Putamen (tissue), 1 donor: ENCODE measurements at regions not wholly inside any gene's neighbourhood (a gene's known extent, or its start where the extent isn't known, plus 50 kb on each side); places are given as distances from the start of the nearest gene placed in this dataset.
"Not testable (repeated sequence)": the region's sequence is repeated elsewhere in the genome, so short reads cannot be mapped to it uniquely, and the experiment has no call there.

Experiments
- DNase-seq: peaks from one replicate; pipeline ENCODE4 v3.0.0-alpha.2; 2016; ENCODE audit warnings: low spot score

DNA sequence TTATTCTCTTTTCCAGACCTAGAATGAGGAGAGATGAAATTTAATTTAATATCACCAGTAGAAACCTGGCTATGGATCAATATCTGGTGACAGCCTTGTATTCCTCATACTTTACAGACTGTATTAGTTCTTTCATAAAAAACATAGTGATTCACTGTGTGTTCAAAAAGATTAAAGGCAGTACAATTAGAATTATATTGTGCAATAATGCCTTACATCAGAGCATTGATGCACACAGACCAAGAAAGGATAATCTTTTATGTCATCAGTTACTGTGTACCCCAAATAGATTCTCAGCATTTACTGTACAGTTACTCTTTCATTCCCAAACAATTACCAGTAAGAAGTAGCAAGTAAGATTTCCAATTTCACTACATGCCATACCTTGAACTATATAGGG lies 260.5 kb upstream of the ANXA10 start:
- DNase-seq, result no peak

DNA sequence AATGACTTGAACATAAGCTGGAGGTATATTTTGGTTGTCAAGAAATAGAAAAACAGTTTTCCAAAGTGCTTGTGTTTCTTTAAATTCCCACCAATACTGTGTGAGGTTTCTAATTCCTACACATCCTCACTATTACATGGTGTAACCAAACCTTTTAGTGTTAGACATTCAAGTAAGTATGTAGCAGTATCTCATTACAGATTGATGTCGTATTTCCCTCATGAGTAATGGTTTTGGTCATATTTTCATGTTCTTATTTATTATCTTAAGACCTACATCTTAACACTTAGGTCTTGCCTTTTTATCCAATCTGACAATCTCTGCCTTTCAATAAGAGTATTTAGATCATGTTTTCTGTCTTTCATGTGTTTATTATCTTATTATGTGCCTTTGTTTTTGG lies 253.7 kb upstream of the ANXA10 start:
- no peak for DNase-seq

DNA sequence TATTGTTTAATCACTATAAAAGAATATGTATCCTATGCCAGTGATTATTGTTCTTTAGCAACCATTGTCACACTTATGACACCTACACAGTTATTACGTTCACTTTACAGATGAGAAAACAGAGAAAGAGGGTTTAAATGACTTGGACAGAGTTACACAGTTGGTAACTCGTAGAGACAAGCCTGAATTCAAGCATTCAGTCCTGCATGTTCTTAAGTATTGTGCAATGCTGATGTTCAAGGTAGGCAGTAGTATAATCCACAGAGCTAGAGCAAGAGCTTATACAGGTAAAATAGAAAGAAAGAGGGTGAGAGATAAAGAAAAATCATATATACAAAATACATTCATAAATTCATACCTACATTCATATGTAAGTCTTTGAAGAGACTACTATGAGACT lies 249.8 kb upstream of the ANXA10 start:
- no peak for DNase-seq

DNA sequence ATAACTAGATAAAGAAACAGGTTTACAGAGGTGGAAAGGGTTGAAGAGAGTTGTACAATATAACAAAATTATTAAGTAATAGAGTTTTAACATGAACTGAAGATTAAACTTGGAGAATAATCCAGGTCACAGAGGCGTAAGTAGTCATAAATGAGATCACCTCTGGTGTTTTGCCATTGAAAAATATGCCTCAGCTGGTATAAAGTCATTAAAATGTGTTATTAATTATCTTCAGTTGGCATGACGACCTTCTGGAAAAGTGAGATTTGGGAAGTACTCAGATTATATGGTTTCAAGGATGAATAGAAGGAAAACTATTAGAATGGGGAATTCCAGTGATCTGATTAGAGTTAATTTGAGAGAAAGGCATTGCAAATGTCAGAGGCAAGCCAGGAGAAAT lies 237.5 kb upstream of the ANXA10 start:
- no peak for DNase-seq

DNA sequence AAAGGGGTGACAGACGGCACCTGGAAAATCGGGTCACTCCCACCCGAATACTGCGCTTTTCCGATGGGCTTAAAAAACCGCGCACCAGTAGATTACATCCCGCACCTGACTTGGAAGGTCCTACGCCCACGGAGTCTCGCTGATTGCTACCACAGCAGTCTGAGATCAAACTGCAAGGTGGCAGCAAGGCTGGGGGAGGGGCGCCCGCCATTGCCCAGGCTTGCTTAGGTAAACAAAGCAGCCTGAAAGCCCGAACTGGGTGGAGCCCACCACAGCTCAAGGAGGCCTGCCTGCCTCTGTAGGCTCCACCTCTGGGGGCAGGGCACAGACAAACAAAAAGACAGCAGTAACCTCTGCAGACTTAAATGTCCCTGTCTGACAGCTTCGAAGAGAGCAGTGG lies 234.2 kb upstream of the ANXA10 start:
- not testable (repeated sequence) for DNase-seq

DNA sequence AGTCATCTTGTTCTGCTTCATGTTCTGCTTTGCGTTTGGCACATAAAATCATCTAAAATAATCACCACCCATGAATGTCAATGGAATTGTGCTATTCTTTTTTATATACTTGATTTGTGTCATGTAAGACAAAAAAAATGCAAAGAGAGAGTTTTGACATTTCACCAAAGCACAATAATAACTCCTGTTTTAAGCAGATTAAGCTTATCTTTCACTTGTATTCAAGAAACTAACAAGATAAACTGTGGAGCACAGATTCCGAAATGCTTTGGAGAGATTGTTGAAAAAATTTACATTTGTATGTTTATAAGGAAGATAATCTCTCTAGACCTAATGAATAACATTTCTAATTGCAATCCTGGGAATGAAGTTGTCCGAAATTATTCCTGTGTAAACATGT lies 225.1 kb upstream of the ANXA10 start:
- DNase-seq, result no peak

DNA sequence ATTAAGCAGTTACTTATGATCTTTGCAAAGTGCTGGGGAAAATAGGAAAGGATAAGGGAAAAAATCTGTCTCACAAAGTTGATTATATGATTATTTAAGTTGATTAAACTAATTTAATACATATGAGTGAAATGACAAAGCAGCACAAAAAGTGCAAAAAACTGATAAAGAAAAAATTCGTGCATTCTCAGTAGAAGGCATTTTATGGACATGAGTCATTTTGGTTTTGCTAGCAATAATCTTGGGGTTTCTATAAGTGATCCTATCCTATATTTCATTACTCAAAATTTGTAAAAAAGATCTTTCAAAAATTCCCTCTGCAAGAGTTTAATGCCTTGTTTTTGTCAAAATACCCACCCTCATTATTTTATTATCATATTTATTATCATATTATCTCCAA lies 224.2 kb upstream of the ANXA10 start:
- DNase-seq, result no peak

DNA sequence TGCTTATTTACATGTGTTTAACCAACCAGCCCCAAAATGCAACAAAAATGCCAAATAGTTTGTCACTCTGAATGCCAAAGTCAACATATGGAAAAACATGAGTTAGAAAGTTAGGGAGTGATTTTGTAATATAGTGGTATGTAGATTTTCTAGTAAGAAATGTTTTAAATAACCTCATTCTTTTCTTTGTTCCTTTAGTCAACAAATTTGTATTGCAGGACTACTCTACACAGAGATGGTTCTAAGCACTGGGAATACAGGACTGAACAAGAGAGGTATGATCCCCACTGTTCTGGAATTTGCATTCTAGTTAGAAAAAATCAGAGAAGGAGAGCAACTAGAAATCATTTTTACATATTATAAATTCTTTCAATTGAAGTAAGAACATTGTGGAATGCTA lies 218.8 kb upstream of the ANXA10 start:
- DNase-seq, result no peak

DNA sequence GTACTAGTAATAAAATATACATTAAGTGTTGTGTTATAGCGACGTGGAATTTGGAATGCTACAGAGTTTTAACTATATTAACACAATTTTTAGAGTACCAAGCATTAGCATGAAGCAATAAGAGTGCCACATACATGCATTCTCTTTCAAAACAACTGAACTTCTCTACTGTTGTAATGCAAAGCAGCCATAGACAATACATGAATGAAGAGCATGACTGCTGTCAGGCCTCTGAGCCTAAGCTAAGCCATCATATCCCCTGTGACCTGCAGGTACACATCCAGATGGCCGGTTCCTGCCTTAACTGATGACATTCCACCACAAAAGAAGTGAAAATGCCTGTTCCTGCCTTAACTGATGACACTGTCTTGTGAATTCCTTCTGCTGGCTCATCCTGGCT lies 216.2 kb upstream of the ANXA10 start:
- not testable (repeated sequence) for DNase-seq

DNA sequence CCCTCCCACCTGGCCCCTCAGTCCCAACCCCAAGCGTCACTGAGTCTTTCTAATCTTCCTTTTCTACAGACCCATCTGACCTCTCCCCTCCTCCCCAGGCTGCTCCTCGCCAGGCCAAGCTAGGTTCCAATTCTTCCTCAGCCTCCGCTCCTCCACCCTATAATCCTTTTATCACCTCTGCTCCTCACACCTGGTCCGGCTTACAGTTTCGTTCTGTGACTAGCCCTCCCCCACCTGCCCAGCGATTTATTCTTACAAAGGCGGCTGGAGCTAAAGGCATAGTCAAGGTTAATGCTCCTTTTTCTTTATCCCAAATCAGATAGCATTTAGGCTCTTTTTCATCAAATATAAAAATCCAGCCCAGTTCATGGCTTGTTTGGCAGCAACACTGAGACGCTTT lies 214.5 kb upstream of the ANXA10 start:
- not testable (repeated sequence) for DNase-seq

DNA sequence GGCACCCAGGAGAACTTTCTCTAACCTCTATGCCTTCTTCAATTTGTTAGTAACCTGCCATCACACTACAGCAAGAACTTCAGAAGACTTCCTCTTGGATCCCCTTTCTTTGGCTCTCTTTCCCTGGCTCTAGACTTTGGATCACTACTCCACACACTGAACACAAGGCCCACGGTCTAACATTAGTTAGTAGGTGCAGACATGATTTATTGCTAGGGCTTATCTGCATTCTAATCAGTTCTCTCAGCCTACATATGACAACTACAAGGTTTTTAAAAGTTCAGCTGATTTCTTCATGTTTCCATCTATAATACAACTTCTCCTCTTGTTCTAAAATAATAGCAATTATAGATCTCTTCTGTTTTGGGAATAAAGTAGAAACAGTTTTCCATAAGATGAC lies 209.1 kb upstream of the ANXA10 start:
- no peak for DNase-seq

DNA sequence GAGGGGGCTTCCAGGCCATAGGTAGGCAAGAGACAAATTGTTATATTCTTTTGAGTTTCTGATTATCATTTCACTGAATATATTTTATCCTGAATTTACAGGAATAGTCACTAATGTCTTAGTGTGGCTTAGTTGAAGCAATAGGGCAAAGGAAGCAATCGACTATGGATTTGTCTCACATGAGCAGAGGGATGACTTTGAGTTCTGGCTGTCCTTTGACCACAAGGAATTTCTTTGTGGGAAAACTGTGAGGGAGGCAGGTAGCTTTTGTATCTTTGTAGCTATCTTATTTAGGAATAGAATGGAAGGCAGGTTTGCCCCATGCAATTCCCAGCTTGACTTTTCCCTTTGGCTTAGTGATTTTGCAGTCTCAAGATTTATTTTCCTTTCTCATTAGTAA lies 207.3 kb upstream of the ANXA10 start:
- no peak for DNase-seq

DNA sequence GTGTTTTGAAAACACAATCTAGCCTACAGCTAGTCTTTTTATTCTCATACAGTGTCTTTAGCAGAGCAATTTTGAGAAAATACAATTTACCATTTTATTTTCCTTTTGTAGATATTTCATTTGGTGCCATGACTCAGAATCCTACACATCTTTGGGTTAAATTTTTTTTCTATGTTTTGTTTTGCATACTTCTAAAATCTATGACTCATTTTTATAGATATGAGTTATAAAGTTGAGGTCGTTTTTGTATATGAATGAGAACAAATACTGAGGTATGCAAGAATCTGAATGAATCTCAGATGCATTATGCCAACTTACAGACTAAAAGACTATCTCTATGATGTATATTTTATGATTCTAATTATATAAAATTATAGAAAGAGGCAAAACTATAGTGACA lies 206.5 kb upstream of the ANXA10 start:
- no peak for DNase-seq

DNA sequence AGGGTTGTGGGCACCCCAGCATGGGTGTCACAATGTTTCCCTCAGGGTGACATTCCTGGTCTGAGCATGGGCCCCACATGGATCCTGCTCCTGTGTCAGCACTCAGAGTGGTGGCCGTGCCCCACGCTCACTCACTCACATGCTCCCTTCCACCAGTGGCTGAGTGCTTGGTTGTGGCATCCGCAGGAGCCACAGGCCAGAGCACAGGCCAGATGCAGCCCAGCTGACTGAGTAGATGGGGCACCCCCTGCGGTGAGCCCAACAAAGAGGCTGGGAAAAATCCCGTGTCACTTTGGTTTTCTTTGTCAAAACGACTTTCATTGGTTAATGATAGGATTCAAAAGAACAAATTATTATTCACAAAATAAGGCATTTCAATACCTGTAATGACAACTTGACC lies 204.6 kb upstream of the ANXA10 start:
- no peak for DNase-seq

DNA sequence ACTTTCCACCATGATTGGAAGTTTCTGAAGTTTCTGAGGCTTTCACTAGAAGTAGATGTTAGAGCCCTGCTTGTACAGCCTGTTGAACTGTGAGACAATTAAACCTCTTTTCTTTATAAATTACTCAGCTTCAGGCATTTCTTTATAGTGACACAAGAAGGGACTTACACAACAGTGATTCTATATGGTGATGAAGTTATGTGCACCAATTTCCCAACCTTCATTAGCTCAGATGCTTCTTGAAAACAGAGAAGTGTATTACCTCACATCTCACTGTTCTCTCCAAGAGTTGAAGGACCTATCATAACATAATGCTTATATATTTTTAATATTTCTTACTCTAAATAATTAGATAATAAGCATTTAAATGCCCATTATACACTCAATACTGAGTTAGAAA lies 202.1 kb upstream of the ANXA10 start:
- DNase-seq, result no peak

DNA sequence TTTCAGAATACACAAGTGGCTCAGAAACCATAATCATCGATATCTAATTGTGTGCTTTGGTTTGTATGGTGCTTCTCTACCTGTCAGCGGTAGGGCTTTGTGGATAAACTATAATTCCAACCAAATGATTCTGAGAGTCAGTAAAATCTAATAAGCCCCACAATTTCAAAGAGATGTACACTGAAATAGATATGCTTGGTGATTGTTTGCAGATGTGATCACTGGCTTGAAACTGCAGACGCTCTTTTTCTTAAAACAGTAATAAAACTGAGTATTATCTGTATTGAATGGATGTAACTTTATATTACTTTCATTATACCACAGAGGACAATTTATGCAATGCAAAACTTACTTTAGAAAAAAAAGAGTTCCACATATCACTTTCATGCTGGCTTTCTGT lies 198.8 kb upstream of the ANXA10 start:
- no peak for DNase-seq

DNA sequence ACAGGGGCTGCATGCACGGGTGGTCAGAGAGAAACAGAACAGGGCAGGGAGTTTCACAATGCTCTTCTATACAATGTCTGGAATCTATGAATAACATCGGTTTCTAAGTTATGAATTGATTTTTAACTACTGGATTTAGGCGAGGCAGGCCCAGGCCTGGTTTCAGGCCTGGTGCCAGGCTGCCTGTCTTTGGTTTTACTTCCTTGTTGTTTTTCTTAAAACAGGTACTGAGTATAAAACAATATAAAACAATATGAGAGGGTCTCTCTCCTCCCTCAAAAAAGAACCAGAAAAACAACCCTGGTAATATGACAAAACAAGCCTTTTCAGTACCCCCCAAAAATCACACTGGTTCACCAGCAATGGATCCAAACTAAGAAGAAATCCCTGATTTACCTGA lies 196.1 kb upstream of the ANXA10 start:
- not testable (repeated sequence) for DNase-seq

DNA sequence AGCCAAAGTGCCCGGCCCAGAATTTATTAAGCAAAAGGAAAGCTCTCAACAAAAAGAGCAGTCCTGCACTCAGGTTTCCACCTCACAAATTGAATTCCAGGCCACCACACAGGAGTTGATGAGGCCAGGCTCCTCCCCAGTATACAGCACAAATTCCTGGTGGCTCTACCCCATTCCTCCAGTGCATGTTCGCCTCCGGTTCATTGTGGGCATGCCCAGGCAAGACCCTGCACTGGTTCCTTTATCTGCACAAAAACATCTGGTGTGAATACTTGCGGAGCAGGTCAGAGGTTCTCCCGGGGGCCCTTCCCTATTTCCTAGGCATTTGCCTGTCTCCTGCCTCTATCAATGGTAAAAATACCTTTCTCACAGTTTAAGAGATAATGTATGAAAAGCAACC lies 195.2 kb upstream of the ANXA10 start:
- no peak for DNase-seq

DNA sequence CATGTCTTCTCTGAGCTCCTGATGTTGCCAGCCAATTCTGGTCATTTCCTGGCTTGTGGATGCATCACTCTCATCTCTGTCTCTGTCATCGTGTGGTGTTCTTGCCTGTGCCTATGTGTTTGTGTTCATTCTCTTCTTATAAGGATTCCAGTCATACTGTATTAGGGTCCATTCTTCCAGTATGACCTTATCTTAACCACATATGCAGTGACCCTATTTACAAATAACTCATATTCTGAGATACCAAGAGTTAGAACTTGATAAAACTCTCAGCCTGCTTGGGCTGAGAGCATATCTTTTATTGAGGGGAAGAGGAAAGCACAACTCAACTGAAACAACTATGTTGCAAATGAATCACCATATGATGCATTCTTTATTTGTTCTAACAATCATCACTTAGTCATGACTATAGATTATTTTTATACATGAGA lies 189.0 kb upstream of the ANXA10 start:
- no peak for DNase-seq

DNA sequence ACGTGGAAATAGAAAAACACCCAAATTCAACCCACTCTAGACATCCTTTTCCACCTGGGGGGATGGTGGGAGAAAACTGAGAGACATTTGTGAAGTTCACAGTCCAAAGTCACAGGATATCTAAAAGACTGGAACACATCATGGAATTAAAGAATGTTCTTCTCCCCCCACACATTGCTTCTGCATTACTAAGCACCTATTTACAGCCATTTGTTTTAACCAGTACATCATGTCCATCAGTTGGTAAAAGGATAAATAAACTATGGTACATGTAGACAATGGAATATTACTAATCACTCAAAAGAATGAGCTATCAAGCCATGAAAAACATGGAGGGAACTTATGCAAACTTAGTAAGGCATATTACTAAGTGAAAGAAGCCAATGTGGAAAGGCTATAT lies 185.5 kb upstream of the ANXA10 start:
- no peak for DNase-seq

DNA sequence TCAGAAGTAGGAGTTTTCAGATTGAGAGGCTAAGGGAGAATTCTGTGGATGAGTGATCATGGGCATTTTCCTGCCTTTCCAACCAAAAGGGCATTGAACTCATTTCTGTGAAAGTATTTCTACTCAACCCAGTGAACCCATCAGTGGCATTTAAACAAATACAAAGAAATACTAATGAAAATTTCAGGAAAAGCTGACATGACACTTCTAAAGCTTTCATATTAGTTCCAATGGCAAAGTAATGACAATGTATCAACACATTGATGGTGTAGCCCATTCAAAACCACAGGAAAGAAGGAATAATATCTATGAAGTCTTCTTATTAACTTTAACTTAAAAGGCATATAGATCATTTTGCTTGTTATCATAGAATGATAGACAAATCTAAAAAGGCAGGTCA lies 183.5 kb upstream of the ANXA10 start:
- DNase-seq, result no peak

DNA sequence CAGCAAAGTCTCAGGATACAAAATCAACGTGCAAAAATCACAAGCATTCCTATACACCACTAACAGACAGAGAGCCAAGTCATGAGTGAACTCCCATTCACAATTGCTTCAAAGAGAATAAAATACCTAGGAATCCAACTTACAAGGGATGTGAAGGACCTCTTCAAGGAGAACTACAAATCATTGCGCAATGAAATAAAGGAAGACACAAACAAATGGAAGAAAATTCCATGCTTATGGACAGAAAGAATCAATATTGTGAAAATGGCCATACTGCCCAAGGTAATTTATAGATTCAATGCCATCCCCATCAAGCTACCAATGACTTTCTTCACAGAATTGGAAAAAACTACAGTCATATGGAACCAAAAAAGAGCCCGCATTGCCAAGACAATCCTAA lies 179.8 kb upstream of the ANXA10 start:
- not testable (repeated sequence) for DNase-seq

DNA sequence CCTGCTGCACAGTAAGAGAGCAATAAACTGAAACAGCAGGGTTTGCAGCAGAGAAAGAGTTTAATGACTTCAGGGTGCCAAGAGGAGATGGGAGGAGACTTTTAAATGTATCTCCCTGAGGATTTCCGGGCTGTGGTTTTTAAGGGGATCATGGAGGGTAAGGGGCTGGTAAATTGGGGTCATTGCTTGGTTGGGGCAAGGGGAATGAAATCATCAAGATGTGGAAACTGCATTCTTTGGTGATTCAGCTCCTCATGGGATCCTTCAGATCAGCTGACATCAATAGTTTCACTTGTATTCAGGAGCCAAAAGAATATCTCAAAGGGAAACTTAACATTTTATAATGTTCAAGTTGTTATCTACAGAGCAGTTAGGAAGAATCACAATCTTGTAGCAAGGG lies 174.3 kb upstream of the ANXA10 start:
- DNase-seq, result no peak

DNA sequence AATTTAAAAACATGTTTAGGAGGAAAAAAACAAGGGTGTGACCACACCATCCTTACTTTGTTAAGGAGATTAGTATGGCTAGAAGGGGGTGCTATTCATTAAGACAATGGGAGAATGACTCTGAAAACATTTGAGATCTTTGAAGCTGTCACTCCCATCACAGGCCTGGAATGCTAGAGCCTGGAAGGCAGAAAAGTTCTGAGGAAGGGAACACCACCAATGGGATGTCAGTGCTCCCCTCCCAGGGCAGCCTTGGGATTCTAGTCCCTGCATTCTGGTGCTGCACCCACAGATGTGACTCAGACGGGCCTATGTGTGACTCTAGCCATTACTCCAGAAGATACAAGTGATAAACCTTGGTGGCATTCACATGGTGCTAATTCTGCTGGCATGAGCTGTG lies 162.2 kb upstream of the ANXA10 start:
- no peak for DNase-seq

DNA sequence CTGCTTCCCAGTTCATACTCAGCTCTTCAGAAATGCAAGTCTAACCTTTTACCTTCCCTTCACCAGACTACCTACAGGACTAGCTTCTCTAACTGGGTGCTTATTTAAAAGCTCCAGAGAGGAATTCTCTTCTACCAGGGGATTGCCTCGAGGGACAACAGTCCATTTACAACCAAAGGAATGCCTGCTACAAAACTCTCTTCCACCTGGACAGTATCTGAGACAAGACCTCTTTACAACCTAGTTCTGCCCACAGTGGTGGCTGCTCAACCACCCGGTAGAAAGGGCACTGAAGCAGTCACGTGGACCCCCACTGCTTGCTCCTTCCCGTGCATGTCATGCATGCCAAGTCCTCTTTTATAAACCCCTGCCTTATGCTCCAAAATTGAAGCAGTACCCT lies 158.1 kb upstream of the ANXA10 start:
- DNase-seq, result no peak
